Keratinocyte (primary cell): ENCODE measurements at regions not wholly inside any gene's neighbourhood (a gene's known extent, or its start where the extent isn't known, plus 50 kb on each side); places are given as distances from the start of the nearest gene placed in this dataset.

Source experiments
- DNase-seq: peaks from one replicate; pipeline ENCODE4 v3.0.0-alpha.2; 2011; ENCODE audit warnings: low read depth, missing footprints, low spot score
- FAIRE-seq: peaks from 2 replicates; lab custom pipeline; 2011; peaks lifted over from hg19 to GRCh38; lab: Jason Lieb, UNC
- H2AFZ ChIP-seq: 2 replicates; pipeline ENCODE4 v1.6.0; 2012; ENCODE audit warnings: low read length, control low read depth, inconsistent platforms; ENCODE audit not compliant: control insufficient read depth
- H3K27ac ChIP-seq: 2 replicates; pipeline ENCODE4 v1.5.1; 2011; ENCODE audit warnings: low read length; ENCODE audit not compliant: control insufficient read depth, insufficient read depth
- H3K27me3 ChIP-seq: 3 replicates; pipeline ENCODE4 v1.6.0; 2011; ENCODE audit warnings: low read length; ENCODE audit not compliant: control insufficient read depth, insufficient read depth; ENCODE audit errors: extremely low read depth
- H3K36me3 ChIP-seq, 2 experiments: 2 replicates in 1 of 2; 3 replicates in 1 of 2; pipeline ENCODE4 v1.5.1; 2011; ENCODE audit warnings: low read length in 2 of 2, mild to moderate bottlenecking in 1 of 2; ENCODE audit not compliant: control insufficient read depth in 2 of 2, insufficient read depth in 2 of 2; ENCODE audit errors: extremely low read depth in 1 of 2
- H3K4me1 ChIP-seq: 3 replicates; pipeline ENCODE4 v1.5.1; 2011; ENCODE audit warnings: low read length; ENCODE audit not compliant: control insufficient read depth, insufficient read depth; ENCODE audit errors: extremely low read depth
- H3K4me2 ChIP-seq: 3 replicates; pipeline ENCODE4 v1.6.0; 2011; ENCODE audit warnings: low read depth, low read length; ENCODE audit not compliant: control insufficient read depth, insufficient read depth; ENCODE audit errors: extremely low read depth
- H3K4me3 ChIP-seq, 3 experiments: fragments of 200-600 bp in 1 of 3; sonication (generic) in 1 of 3; 2 replicates in 2 of 3; 3 replicates in 1 of 3; pipeline ENCODE4 v1.5.1; 2011 to 2016; ENCODE audit warnings: low read length in 3 of 3, mild to moderate bottlenecking in 3 of 3, control low read depth in 2 of 3, inconsistent platforms in 1 of 3, low read depth in 1 of 3, mixed read lengths in 1 of 3, mixed run types in 1 of 3, moderate library complexity in 1 of 3; ENCODE audit not compliant: control insufficient read depth in 2 of 3, insufficient read depth in 2 of 3; ENCODE audit errors: extremely low read depth in 1 of 3
- H3K79me2 ChIP-seq: 2 replicates; pipeline ENCODE4 v1.6.0; 2012; ENCODE audit warnings: low read length; ENCODE audit not compliant: control insufficient read depth, insufficient read depth
- H3K9ac ChIP-seq: 3 replicates; pipeline ENCODE4 v1.6.0; 2011; ENCODE audit warnings: low read length; ENCODE audit not compliant: control insufficient read depth, insufficient read depth; ENCODE audit errors: extremely low read depth
- H3K9me1 ChIP-seq: 3 replicates; pipeline ENCODE4 v1.6.0; 2011; ENCODE audit warnings: low read length; ENCODE audit not compliant: control insufficient read depth, insufficient read depth; ENCODE audit errors: extremely low read depth
- H3K9me3 ChIP-seq: 2 replicates; pipeline ENCODE4 v1.5.1; 2012; ENCODE audit warnings: low read depth, low read length; ENCODE audit not compliant: control insufficient read depth
- H4K20me1 ChIP-seq: 3 replicates; pipeline ENCODE4 v1.6.0; 2011; ENCODE audit warnings: low read length; ENCODE audit not compliant: control insufficient read depth, insufficient read depth; ENCODE audit errors: extremely low read depth
- CTCF ChIP-seq, 3 experiments: IDR thresholded peaks in 1 of 3; conservative IDR thresholded peaks in 1 of 3; optimal IDR thresholded peaks in 1 of 3; 2 replicates in 2 of 3; 3 replicates in 1 of 3; pipeline versions ENCODE3 to v1.5.1; 2011; ENCODE audit warnings: low read length in 3 of 3, mild to moderate bottlenecking in 3 of 3, moderate library complexity in 2 of 3, control low read depth in 1 of 3, inconsistent platforms in 1 of 3; ENCODE audit not compliant: insufficient read depth in 2 of 3; ENCODE audit errors: extremely low read depth in 1 of 3
- EZH2 ChIP-seq: IDR thresholded peaks from one replicate; pipeline ENCODE4 v1.6.1; 2012; ENCODE audit warnings: inconsistent platforms, mild to moderate bottlenecking, low read length, moderate library complexity
- dilution Hi-C: fragments of 300-500 bp; cut with MboI; formaldehyde crosslinking; loops from one replicate; pipeline ENCODE4 v1.7.0; 2020; ENCODE audit warnings: low sequenced_read_pairs; ENCODE audit not compliant: extremely low pct_ligation_motif_present

DNA sequence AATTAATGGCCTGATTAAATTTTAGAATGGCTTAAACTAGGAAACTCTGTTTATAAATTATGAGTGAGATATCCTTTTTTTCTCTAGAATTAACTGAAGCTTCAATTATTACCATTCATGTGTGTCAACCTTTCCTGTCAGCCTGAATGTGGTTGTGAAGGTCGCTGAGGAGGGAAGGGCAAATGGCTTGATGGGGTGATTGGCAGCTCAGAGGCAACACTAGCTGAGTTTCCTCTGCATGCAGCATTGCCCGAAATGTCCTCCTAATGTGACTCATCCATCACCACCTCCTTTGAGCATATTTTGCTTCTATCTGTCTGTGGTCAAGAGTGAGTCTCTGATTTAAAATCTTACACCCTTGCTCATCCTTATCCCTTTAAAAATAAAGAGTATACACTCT, 281.9 kb downstream of the TENT4A start:
- Histone ChIP-seq H2AFZ (no peak overlapping the region), H3K4me3 (no peak overlapping the region), H3K4me2 (no peak overlapping the region), H3K27ac (no peak overlapping the region), H3K4me1 (no peaks in the 10 kb centered on the region), H3K9me1 (no peaks in the 10 kb centered on the region), H4K20me1 (no peaks in the 10 kb centered on the region), H3K9me3 (no peaks in the 10 kb centered on the region), H3K79me2 (no peaks in the 10 kb centered on the region), H3K27me3 (no peaks in the 10 kb centered on the region), H3K36me3 (no peaks in the 10 kb centered on the region), H3K9ac (no peak overlapping the region)
- dilution Hi-C loops = no loop called here
- DNase-seq (no peak), FAIRE-seq (no peak)
- TF ChIP-seq CTCF (optimal IDR thresholded peaks at IDR 0.05 in 1 of 3, IDR thresholded peaks at IDR 0.05 in 1 of 3, conservative IDR thresholded peaks at IDR 0.05 in 1 of 3; ENCODE audit: extremely low read depth in 1 of 3, insufficient read depth in 2 of 3, low read length in 3 of 3) = no peak
- TF ChIP-seq EZH2 = no peak

GRCh38 chr5:7000310-7000709, 287.1 kb downstream of the TENT4A start:
- no peaks in the 10 kb centered on the region for H3K4me1 ChIP-seq
- dilution Hi-C loops = no loop called here
- H3K27ac ChIP-seq = no peak overlapping the region
- FAIRE-seq (no peak), DNase-seq (no peak)
- H2AFZ ChIP-seq = no peak overlapping the region
- H3K4me3 ChIP-seq = no peak overlapping the region
- TF ChIP-seq CTCF (optimal IDR thresholded peaks at IDR 0.05 in 1 of 3, IDR thresholded peaks at IDR 0.05 in 1 of 3, conservative IDR thresholded peaks at IDR 0.05 in 1 of 3; ENCODE audit: extremely low read depth in 1 of 3, insufficient read depth in 2 of 3, low read length in 3 of 3) = no peak
- TF ChIP-seq EZH2 = no peak
- no peaks in the 10 kb centered on the region for H3K79me2 ChIP-seq
- H3K27me3 ChIP-seq = no peaks in the 10 kb centered on the region
- no peaks in the 10 kb centered on the region for H4K20me1 ChIP-seq
- no peaks in the 10 kb centered on the region for H3K36me3 ChIP-seq
- no peak overlapping the region for H3K9ac ChIP-seq
- no peak overlapping the region for H3K4me2 ChIP-seq
- H3K9me3 ChIP-seq = no peaks in the 10 kb centered on the region
- H3K9me1 ChIP-seq = no peaks in the 10 kb centered on the region
